ENCODE measurements at regions not wholly inside any gene's neighbourhood (a gene's known extent, or its start where the extent isn't known, plus 50 kb on each side); places are given as distances from the start of the nearest gene placed in this dataset.

GRCh38 chr13:111511805-111512504 is 191.5 kb downstream of the TEX29 start:
- Mint-ChIP-seq H3K27ac (no peak overlapping the region), H3K9me3 (ENCODE audit: low read depth) (no peaks in the 10 kb centered on the region), H3K36me3 (ENCODE audit: insufficient read depth) (no peaks in the 10 kb centered on the region), H3K4me1 (ENCODE audit: low read depth) (no peaks in the 10 kb centered on the region), H3K4me3 (ENCODE audit: low read depth) (no peak overlapping the region), H3K27me3 (peaks cover 52% of the 10 kb centered on the region)
- no peak for DNase-seq (ENCODE audit: low spot score, unreplicated experiment)
- no peak for TF ChIP-seq CTCF (IDR thresholded peaks at IDR 0.05; ENCODE audit: unreplicated experiment)

- H3K9me3 Mint-ChIP-seq (ENCODE audit: low read depth) = no peaks in the 10 kb centered on the region
- H3K4me1 Mint-ChIP-seq (ENCODE audit: low read depth) = no peaks in the 10 kb centered on the region
- DNase-seq (ENCODE audit: low spot score, unreplicated experiment) = no peak
- H3K36me3 Mint-ChIP-seq (ENCODE audit: insufficient read depth) = no peaks in the 10 kb centered on the region
- TF ChIP-seq CTCF (IDR thresholded peaks at IDR 0.05; ENCODE audit: unreplicated experiment) = no peak
- H3K27ac Mint-ChIP-seq = no peak overlapping the region
- H3K27me3 Mint-ChIP-seq = peaks cover 52% of the 10 kb centered on the region
- H3K4me3 Mint-ChIP-seq (ENCODE audit: low read depth) = no peak overlapping the region
Measured at GRCh38 chr13:111512707-111513106, 192.3 kb downstream of the TEX29 start.

DNA sequence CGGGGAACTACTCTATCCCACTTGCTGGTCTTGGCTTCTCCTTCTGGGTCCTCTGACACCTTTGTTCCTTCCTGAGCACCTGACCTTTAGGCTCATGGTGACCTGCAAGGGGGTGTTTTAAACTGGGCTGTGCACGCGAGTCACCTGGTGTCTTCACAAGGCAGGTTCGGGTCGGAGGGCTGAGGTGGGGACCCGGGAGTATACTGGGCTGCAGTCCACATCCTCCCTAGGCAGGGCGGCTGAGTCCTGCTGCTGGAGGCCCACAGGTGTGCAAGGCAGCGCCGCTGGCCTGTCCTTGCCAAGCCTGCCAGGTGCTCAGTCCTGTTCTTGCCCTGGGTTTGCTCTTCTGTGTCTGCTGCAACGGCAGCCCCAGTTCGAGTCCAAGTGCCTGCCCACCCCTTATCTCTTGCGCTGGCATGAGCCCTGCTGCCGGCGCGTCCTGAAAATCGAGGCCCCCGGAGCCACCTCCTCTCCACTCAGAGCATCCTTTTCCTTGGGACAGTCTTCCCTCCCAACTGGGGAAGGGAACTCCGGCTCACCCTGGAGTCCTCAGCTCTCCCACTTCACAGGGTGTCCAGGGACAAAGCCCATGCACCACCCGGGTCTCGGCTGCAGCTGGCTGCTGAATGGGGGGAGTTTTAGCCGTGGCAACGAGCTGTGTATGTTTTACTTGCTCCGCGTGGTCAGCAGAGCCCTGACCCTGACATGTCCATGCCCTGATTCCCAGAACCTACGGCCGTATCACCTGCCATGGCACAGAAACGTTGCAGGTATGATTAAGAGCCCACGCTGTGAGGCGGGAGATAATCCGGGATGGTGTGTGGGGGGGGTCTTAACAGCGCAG is 193.5 kb downstream of the TEX29 start:
- no peak overlapping the region for H3K4me3 Mint-ChIP-seq (ENCODE audit: low read depth)
- no peaks in the 10 kb centered on the region for H3K9me3 Mint-ChIP-seq (ENCODE audit: low read depth)
- no peak overlapping the region for H3K27ac Mint-ChIP-seq
- peaks cover 55% of the 10 kb centered on the region for H3K27me3 Mint-ChIP-seq
- no peaks in the 10 kb centered on the region for H3K36me3 Mint-ChIP-seq (ENCODE audit: insufficient read depth)
- TF ChIP-seq CTCF (IDR thresholded peaks at IDR 0.05; ENCODE audit: unreplicated experiment) = no peak
- no peaks in the 10 kb centered on the region for H3K4me1 Mint-ChIP-seq (ENCODE audit: low read depth)
- no peak for DNase-seq (ENCODE audit: low spot score, unreplicated experiment)

- H3K36me3 Mint-ChIP-seq (ENCODE audit: insufficient read depth) = no peaks in the 10 kb centered on the region
- no peaks in the 10 kb centered on the region for H3K9me3 Mint-ChIP-seq (ENCODE audit: low read depth)
- peaks cover 60% of the 10 kb centered on the region for H3K27me3 Mint-ChIP-seq
- no peaks in the 10 kb centered on the region for H3K4me1 Mint-ChIP-seq (ENCODE audit: low read depth)
- no peak for TF ChIP-seq CTCF (IDR thresholded peaks at IDR 0.05; ENCODE audit: unreplicated experiment)
- DNase-seq (ENCODE audit: low spot score, unreplicated experiment) = no peak
- H3K4me3 Mint-ChIP-seq (ENCODE audit: low read depth) = no peak overlapping the region
- H3K27ac Mint-ChIP-seq = no peak overlapping the region
Measured at GRCh38 chr13:111514610-111515306, 194.3 kb downstream of the TEX29 start.

DNA sequence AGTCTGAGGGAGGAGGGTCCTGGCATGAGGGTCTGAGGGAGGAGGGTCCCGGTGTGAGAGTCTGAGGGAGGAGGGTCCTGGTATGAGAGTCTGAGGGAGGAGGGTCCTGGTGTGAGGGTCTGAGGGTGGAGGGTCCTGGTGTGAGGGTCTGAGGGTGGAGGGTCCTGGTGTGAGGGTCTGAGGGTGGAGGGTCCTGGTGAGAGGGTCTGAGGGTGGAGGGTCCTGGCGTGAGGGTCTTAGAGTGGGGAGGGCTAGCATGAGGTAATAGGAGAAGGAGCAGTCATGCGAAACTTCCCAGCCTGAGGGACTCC is 194.8 kb downstream of the TEX29 start:
- no peak for TF ChIP-seq CTCF (IDR thresholded peaks at IDR 0.05; ENCODE audit: unreplicated experiment)
- Mint-ChIP-seq H3K4me3 (ENCODE audit: low read depth) (no peak overlapping the region), H3K27ac (no peak overlapping the region), H3K9me3 (ENCODE audit: low read depth) (no peaks in the 10 kb centered on the region), H3K4me1 (ENCODE audit: low read depth) (no peaks in the 10 kb centered on the region), H3K27me3 (peaks cover 60% of the 10 kb centered on the region), H3K36me3 (ENCODE audit: insufficient read depth) (no peaks in the 10 kb centered on the region)
- DNase-seq (ENCODE audit: low spot score, unreplicated experiment) = no peak

Data from progenitor cell of endocrine pancreas (in vitro differentiated cells).